ENCODE measurements at regions not wholly inside any gene's neighbourhood (a gene's known extent, or its start where the extent isn't known, plus 50 kb on each side); places are given as distances from the start of the nearest gene placed in this dataset.

DNA sequence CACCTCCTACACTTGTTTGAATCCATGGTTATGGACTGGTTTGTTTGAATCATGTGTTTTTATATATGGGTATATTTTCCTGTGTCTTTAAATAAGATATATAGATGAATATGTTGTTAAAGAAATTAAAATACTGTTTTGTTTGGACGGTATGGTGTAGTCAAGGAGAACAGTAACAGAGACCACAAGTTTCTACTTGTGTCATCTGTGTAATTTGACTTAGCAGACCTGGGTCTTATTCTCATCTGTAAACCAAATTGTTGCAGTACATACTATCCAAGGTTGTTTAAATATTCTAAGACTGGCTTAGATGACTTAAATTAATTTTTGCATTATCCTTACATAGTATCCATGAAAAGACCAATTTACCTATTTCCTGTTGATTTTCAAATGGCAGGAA lies 361.1 kb upstream of the SLITRK1 start:
- TF ChIP-seq, protein P1, sequence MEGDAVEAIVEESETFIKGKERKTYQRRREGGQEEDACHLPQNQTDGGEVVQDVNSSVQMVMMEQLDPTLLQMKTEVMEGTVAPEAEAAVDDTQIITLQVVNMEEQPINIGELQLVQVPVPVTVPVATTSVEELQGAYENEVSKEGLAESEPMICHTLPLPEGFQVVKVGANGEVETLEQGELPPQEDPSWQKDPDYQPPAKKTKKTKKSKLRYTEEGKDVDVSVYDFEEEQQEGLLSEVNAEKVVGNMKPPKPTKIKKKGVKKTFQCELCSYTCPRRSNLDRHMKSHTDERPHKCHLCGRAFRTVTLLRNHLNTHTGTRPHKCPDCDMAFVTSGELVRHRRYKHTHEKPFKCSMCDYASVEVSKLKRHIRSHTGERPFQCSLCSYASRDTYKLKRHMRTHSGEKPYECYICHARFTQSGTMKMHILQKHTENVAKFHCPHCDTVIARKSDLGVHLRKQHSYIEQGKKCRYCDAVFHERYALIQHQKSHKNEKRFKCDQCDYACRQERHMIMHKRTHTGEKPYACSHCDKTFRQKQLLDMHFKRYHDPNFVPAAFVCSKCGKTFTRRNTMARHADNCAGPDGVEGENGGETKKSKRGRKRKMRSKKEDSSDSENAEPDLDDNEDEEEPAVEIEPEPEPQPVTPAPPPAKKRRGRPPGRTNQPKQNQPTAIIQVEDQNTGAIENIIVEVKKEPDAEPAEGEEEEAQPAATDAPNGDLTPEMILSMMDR (conservative IDR thresholded peaks at IDR 0.05; ENCODE audit: low read length): no peak
- no peak for TF ChIP-seq EZH2phosphoT487 (IDR thresholded peaks at IDR 0.05; ENCODE audit: borderline replicate concordance, low read depth, low read length)
